ENCODE measurements at regions not wholly inside any gene's neighbourhood (a gene's known extent, or its start where the extent isn't known, plus 50 kb on each side); places are given as distances from the start of the nearest gene placed in this dataset.
"Not testable (repeated sequence)": the region's sequence is repeated elsewhere in the genome, so short reads cannot be mapped to it uniquely, and the experiment has no call there.

DNA sequence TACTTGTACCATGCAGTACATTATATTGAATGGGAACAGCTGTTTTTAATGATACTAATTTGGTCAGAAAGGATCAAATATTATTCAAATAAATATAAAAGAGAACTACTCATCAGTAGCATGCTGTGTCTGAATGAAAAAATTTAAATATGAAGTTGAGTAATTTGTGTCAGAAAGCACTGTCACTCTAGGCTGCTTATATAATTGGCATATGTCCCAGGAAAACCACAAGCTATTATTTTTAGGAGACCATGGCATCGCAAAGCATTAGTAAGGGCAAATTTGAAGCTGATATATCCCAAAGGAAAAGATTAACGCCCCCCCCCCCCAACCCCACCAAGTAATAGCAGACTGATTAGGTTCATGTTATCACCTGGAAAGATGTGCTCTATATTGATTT lies 388.5 kb upstream of the SPANXN4 start:
- ATAC-seq (no peak), DNase-seq (no peak)
- Histone ChIP-seq H3K4me1 (no peaks in the 10 kb centered on the region), H3K9me3 (no peaks in the 10 kb centered on the region), H3K36me3 (no peaks in the 10 kb centered on the region), H3K27me3 (no peaks in the 10 kb centered on the region), H3K27ac (no peak overlapping the region), H3K4me3 (no peak overlapping the region)
- intact Hi-C loops (cut with DNase I) = no loop called here
- TF ChIP-seq, protein P1, sequence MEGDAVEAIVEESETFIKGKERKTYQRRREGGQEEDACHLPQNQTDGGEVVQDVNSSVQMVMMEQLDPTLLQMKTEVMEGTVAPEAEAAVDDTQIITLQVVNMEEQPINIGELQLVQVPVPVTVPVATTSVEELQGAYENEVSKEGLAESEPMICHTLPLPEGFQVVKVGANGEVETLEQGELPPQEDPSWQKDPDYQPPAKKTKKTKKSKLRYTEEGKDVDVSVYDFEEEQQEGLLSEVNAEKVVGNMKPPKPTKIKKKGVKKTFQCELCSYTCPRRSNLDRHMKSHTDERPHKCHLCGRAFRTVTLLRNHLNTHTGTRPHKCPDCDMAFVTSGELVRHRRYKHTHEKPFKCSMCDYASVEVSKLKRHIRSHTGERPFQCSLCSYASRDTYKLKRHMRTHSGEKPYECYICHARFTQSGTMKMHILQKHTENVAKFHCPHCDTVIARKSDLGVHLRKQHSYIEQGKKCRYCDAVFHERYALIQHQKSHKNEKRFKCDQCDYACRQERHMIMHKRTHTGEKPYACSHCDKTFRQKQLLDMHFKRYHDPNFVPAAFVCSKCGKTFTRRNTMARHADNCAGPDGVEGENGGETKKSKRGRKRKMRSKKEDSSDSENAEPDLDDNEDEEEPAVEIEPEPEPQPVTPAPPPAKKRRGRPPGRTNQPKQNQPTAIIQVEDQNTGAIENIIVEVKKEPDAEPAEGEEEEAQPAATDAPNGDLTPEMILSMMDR (IDR thresholded peaks at IDR 0.05) = no peak

DNA sequence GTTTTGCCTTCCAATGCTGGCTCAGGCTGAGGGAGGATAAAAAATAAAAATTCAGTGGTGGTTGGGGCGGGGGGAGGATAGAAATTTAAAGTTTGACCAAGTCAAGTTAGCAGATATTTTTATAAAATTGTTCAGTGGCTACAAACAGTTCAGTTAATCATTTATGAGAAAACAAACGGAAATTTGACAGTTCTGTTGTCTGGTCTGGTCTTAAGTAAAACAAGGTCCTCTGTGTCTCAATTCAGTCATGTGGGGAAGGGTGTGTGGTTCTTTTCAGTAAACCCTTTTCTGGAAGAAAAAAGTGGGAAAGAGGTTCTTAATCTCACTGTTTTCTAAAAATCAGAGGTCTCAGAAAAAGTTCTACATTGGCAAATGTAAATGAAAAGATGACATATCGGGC lies 409.1 kb upstream of the SPANXN4 start:
- Histone ChIP-seq H3K4me3 (no peak overlapping the region), H3K27ac (no peak overlapping the region), H3K9me3 (no peaks in the 10 kb centered on the region), H3K4me1 (no peaks in the 10 kb centered on the region), H3K36me3 (no peaks in the 10 kb centered on the region), H3K27me3 (no peaks in the 10 kb centered on the region)
- DNase-seq (no peak), ATAC-seq (no peak)
- TF ChIP-seq, protein P1 (IDR thresholded peaks at IDR 0.05) = no peak
- intact Hi-C loops (cut with DNase I) = no loop called here

DNA sequence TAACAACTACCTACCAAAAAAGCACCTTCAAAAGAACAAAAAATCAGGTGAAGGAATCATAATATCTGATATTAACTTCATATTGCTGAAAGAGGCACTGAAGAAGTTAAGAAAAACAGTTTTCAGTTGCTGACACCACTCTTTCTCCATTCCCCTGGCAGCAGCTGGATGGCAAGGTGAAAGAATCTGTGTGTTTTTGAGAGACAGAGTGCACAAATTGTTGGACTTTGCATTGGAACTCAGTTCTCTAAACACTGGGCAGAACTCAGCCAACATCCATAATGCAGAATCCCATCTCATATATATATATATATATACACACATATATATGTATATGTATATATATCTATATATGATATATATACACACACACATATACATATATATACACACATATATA lies 408.3 kb upstream of the MAGEC2 start:
- Histone ChIP-seq H3K4me1 (no peaks in the 10 kb centered on the region), H3K4me3 (no peak overlapping the region), H3K27me3 (no peaks in the 10 kb centered on the region), H3K9me3 (no peaks in the 10 kb centered on the region), H3K36me3 (no peaks in the 10 kb centered on the region), H3K27ac (no peak overlapping the region)
- intact Hi-C loops (cut with DNase I) = no loop called here
- no peak for DNase-seq
- ATAC-seq = no peak
- TF ChIP-seq, protein P1 (IDR thresholded peaks at IDR 0.05) = no peak

DNA sequence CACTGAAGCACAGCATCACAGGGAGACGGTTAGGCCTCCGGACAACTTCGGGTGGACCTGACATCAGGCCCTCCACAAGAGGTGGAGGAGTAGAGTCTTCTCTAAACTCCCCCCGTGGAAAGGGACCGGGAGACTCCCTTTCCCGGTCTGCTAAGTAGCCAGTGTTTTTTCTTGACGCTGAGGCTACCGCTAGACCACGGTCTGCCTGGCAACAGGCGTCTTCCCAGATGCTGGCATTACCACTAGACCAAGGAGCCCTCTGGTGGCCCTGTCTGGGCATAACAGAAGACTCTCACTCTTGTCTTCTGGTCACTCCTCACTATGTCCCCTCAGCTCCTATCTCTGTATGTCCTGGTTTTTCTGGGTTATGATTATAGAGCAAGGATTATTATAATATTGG lies 401.5 kb upstream of the MAGEC2 start:
- H3K27me3 ChIP-seq; H3K9me3 ChIP-seq; H3K36me3 ChIP-seq; H3K4me1 ChIP-seq; intact Hi-C loops (cut with DNase I); DNase-seq; H3K27ac ChIP-seq; ATAC-seq; H3K4me3 ChIP-seq: not testable (repeated sequence)

DNA sequence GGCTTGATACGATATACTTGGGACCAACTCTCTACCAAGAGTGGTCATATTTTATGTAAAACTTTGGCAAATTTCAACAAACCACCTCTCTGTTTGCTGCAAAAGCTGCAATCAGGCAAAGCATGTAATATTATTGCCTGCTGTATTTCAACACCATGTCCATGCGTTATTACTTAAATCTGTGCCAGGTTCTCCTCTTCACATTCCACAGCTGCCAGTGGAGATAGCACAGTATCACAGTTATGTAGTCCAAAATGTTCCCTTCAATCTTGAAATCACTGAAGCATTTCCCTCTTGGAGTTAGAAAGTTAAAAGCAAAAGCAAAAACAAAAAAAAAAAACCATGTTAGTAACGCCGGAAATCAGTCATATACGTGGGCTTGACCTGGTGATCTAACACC lies 396.7 kb upstream of the MAGEC2 start:
- intact Hi-C loops (cut with DNase I) = no loop called here

DNA sequence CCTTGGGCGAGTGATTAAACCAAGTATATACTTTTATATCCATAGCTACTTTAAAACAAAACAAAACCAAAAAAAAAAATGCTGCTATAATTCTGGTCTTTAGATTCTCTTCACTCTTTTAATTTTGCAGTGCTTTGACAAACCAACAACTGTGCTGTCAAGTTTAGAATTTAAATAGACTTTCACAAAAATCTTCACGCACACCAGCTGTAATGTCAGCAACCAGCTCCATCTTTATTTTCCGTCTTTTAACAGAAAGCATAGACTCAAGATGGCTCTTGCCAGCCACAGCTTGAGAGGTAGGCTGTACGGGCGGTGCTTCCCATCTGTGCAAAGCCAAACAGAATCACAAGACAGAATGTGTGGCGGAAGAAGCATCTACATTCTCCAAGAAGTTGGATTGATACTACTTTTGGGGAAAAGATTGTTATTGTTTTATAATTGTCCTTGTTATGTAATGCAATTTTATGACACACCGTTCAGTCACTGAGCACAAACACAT lies 388.3 kb upstream of the MAGEC2 start:
- no peak for ATAC-seq
- intact Hi-C loops (cut with DNase I) = no loop called here

More for the DNA sequence above, 396.7 kb upstream of the MAGEC2 start:
- no peak for ATAC-seq
- TF ChIP-seq, protein P1 (IDR thresholded peaks at IDR 0.05) = no peak
- Histone ChIP-seq H3K27ac (no peak overlapping the region), H3K27me3 (no peaks in the 10 kb centered on the region), H3K9me3 (no peaks in the 10 kb centered on the region), H3K4me3 (no peak overlapping the region), H3K36me3 (no peaks in the 10 kb centered on the region), H3K4me1 (no peaks in the 10 kb centered on the region)
- no peak for DNase-seq

More for the DNA sequence above, 388.3 kb upstream of the MAGEC2 start:
- Histone ChIP-seq H3K4me3 (no peak overlapping the region), H3K4me1 (no peaks in the 10 kb centered on the region), H3K27me3 (no peaks in the 10 kb centered on the region), H3K9me3 (no peaks in the 10 kb centered on the region), H3K27ac (no peak overlapping the region), H3K36me3 (no peaks in the 10 kb centered on the region)
- TF ChIP-seq, protein P1 (IDR thresholded peaks at IDR 0.05) = no peak
- DNase-seq = no peak
